ENCODE measurements at regions not wholly inside any gene's neighbourhood (a gene's known extent, or its start where the extent isn't known, plus 50 kb on each side); places are given as distances from the start of the nearest gene placed in this dataset.

DNA sequence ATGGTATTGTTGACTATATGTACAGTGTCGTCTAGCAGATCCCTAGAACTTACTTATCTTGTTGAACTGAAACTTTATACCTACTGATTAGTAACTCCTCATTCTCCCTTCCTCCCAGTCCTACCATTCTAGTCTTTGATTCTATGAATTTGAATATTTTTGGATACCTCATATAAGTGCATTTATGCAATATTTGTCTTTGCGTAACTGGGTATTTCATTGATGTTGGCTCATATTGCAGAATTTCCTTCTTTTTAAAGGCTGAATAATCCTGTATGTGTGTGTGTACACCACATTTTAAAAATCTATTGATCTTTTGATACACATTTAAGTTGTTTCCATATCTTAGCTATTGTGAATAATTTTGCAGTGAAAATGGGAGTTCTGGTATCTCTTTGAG, 119.9 kb downstream of the SOX4 start:
- Histone ChIP-seq H4K20me1 (replicated peaks; ENCODE audit: control insufficient read depth, extremely low read depth, insufficient read depth, low read length) (no peaks in the 10 kb centered on the region), H3K27ac (ENCODE audit: insufficient read depth, low read depth, low read length) (no peak overlapping the region), H3K9me1 (replicated peaks; ENCODE audit: control insufficient read depth, extremely low read depth, insufficient read depth, low read length) (no peaks in the 10 kb centered on the region), H3K4me1 (ENCODE audit: control insufficient read depth, extremely low read depth, insufficient read depth, low read length) (peaks cover 6% of the 10 kb centered on the region), H3K9me3 (replicated peaks; ENCODE audit: control insufficient read depth, insufficient read depth, low read length) (no peaks in the 10 kb centered on the region), H3K27me3 (ENCODE audit: control insufficient read depth in 2 of 2, insufficient read depth in 2 of 2, low read length in 2 of 2) (no peaks in the 10 kb centered on the region), H3K9ac (replicated peaks; ENCODE audit: extremely low read depth, insufficient read depth, low read length) (no peak overlapping the region), H3K36me3 (ENCODE audit: control insufficient read depth in 2 of 2, extremely low read depth in 1 of 2, insufficient read depth in 2 of 2, low read length in 2 of 2) (no peaks in the 10 kb centered on the region), H2AFZ (ENCODE audit: low read depth, low read length) (no peak overlapping the region), H3K4me3 (replicated peaks in 1 of 3; ENCODE audit: insufficient read depth in 1 of 3, low read depth in 1 of 3, low read length in 3 of 3) (no peak overlapping the region), H3K4me2 (ENCODE audit: insufficient read depth, low read length) (no peak overlapping the region), H3K79me2 (ENCODE audit: control insufficient read depth, insufficient read depth, low read length) (peaks cover 25% of the 10 kb centered on the region)
- no peak for FAIRE-seq
- POLR2A ChIA-PET, result no interaction called here
- no peak for TF ChIP-seq POLR2A (IDR thresholded peaks at IDR 0.05; ENCODE audit: low read depth, low read length)
- no peak for TF ChIP-seq FOS (IDR thresholded peaks at IDR 0.05; ENCODE audit: borderline replicate concordance, insufficient read depth, low read length)
- no peak for TF ChIP-seq GATA2 (IDR thresholded peaks at IDR 0.05; ENCODE audit: insufficient read depth, insufficient read length, low read depth, low read length)
- no peak for TF ChIP-seq JUN (IDR thresholded peaks at IDR 0.05; ENCODE audit: borderline replicate concordance, insufficient read depth, insufficient read length, low read depth)
- TF ChIP-seq POLR2AphosphoS5 (IDR thresholded peaks at IDR 0.05; ENCODE audit: insufficient read depth, low read depth, low read length), result no peak
- no peak for TF ChIP-seq EZH2 (IDR thresholded peaks at IDR 0.05; ENCODE audit: borderline replicate concordance, low read depth, low read length, severe bottlenecking)
- TF ChIP-seq MYC (IDR thresholded peaks at IDR 0.05; ENCODE audit: low read depth, low read length), result no peak
- TF ChIP-seq, protein P1, sequence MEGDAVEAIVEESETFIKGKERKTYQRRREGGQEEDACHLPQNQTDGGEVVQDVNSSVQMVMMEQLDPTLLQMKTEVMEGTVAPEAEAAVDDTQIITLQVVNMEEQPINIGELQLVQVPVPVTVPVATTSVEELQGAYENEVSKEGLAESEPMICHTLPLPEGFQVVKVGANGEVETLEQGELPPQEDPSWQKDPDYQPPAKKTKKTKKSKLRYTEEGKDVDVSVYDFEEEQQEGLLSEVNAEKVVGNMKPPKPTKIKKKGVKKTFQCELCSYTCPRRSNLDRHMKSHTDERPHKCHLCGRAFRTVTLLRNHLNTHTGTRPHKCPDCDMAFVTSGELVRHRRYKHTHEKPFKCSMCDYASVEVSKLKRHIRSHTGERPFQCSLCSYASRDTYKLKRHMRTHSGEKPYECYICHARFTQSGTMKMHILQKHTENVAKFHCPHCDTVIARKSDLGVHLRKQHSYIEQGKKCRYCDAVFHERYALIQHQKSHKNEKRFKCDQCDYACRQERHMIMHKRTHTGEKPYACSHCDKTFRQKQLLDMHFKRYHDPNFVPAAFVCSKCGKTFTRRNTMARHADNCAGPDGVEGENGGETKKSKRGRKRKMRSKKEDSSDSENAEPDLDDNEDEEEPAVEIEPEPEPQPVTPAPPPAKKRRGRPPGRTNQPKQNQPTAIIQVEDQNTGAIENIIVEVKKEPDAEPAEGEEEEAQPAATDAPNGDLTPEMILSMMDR (IDR thresholded peaks at IDR 0.05; ENCODE audit: extremely low read depth in 1 of 2, insufficient read depth in 1 of 2, low read depth in 1 of 2, low read length in 2 of 2), result no peak
- TF ChIP-seq MAX (IDR thresholded peaks at IDR 0.05; ENCODE audit: insufficient read depth, insufficient read length), result no peak
- dilution Hi-C loops (cut with MboI; ENCODE audit: extremely low pct_ligation_motif_present, low sequenced_read_pairs), result no loop called here
- CTCF ChIA-PET, result interaction anchor here (1.7 kb wide), 1 partner anchor 20 kb away, joined by 3 read pairs; no protein-coding TSS in a partner anchor
- no TSS peak for BruUV-seq (replicated peaks)
- intact Hi-C loops (cut with micrococcal nuclease), result no loop called here
- no peak for DNase-seq (ENCODE audit: low read depth, low spot score)

Measured in endothelial cell of umbilical vein (primary cell).